Neural cell (in vitro differentiated cells): ENCODE measurements at regions not wholly inside any gene's neighbourhood (a gene's known extent, or its start where the extent isn't known, plus 50 kb on each side); places are given as distances from the start of the nearest gene placed in this dataset.
"Not testable (repeated sequence)": the region's sequence is repeated elsewhere in the genome, so short reads cannot be mapped to it uniquely, and the experiment has no call there.

ENCODE experiments used
- H2AFZ ChIP-seq: fragments of 200-600, 300-800 bp; sonication (generic), shearing (Covaris generic); 2 replicates; pipeline ENCODE4 v1.6.0; 2014; ENCODE audit warnings: low read depth, mild to moderate bottlenecking, antibody characterized with exemption, low read length, moderate library complexity
- H3F3A ChIP-seq: fragments of 200-600 bp; shearing (Covaris generic); 2 replicates; pipeline ENCODE4 v1.6.1; 2016; ENCODE audit warnings: mild to moderate bottlenecking, moderate library complexity, mixed read lengths, antibody characterized with exemption, low read length; ENCODE audit not compliant: insufficient read depth, poor library complexity, severe bottlenecking
- H3K27ac ChIP-seq: fragments of 200-600, 300-800 bp; sonication (generic), shearing (Covaris generic); 2 replicates; pipeline ENCODE4 v1.5.1; 2014; ENCODE audit warnings: mild to moderate bottlenecking, low read length, moderate library complexity
- H3K27me3 ChIP-seq: fragments of 300-800, 200-600 bp; sonication (generic), shearing (Covaris generic); 2 replicates; pipeline ENCODE4 v1.6.0; 2014; ENCODE audit warnings: mild to moderate bottlenecking, low read depth, low read length, moderate library complexity; ENCODE audit not compliant: insufficient read depth
- H3K36me3 ChIP-seq: fragments of 300-800, 200-600 bp; sonication (generic), shearing (Covaris generic); 2 replicates; pipeline ENCODE4 v1.5.1; 2014; ENCODE audit warnings: mild to moderate bottlenecking, antibody characterized with exemption, low read length, moderate library complexity; ENCODE audit not compliant: insufficient read depth
- H3K4me2 ChIP-seq: fragments of 300-800, 200-600 bp; sonication (generic), shearing (Covaris generic); 2 replicates; pipeline ENCODE4 v1.6.0; 2014; ENCODE audit warnings: mild to moderate bottlenecking, low read length
- H3K4me3 ChIP-seq: fragments of 300-800, 200-600 bp; sonication (generic), shearing (Covaris generic); 2 replicates; pipeline ENCODE4 v1.5.1; 2014; ENCODE audit warnings: mild to moderate bottlenecking, low read length, moderate library complexity
- H3K79me2 ChIP-seq: fragments of 200-600 bp; shearing (Covaris generic); replicated peaks from 2 replicates; pipeline ENCODE4 v1.6.0; 2014; ENCODE audit warnings: mild to moderate bottlenecking, low read length, moderate library complexity; ENCODE audit not compliant: insufficient read depth
- H3K9ac ChIP-seq: fragments of 300-800, 200-600 bp; sonication (generic), shearing (Covaris generic); 2 replicates; pipeline ENCODE4 v1.6.1; 2016; ENCODE audit warnings: mild to moderate bottlenecking, low read length, mixed read lengths
- H3K9me2 ChIP-seq: fragments of 200-600 bp; shearing (Covaris generic); 2 replicates; pipeline ENCODE4 v1.6.1; 2016; ENCODE audit warnings: mild to moderate bottlenecking, low read length, mixed read lengths; ENCODE audit not compliant: insufficient read depth
- H3K9me3 ChIP-seq: fragments of 200-600, 300-800 bp; sonication (generic), shearing (Covaris generic); 2 replicates; pipeline ENCODE4 v1.6.1; 2016; ENCODE audit warnings: mild to moderate bottlenecking, mixed run types, low read length, moderate library complexity, mixed read lengths
- H4K20me1 ChIP-seq: fragments of 200-600 bp; shearing (Covaris generic); 2 replicates; pipeline ENCODE4 v1.6.1; 2016; ENCODE audit warnings: mild to moderate bottlenecking, mixed run types; ENCODE audit not compliant: insufficient read depth
- CTCF ChIP-seq: fragments of 450-650 bp; IDR thresholded peaks from 2 replicates; pipeline ENCODE4 v1.5.1; 2014; ENCODE audit warnings: antibody characterized with exemption, mild to moderate bottlenecking, moderate library complexity; ENCODE audit not compliant: poor library complexity, severe bottlenecking
- EP300 ChIP-seq: fragments of 450-650 bp; conservative IDR thresholded peaks from 2 replicates; pipeline ENCODE4 v1.6.1; 2014; ENCODE audit warnings: antibody characterized with exemption, mild to moderate bottlenecking, moderate library complexity; ENCODE audit not compliant: poor library complexity, severe bottlenecking
- EZH2 ChIP-seq: fragments of 200-600, 300-800 bp; shearing (Covaris generic), sonication (generic); IDR thresholded peaks from 2 replicates; pipeline ENCODE4 v1.6.1; 2014; ENCODE audit warnings: antibody characterized with exemption, low read length, borderline replicate concordance, mild to moderate bottlenecking; ENCODE audit not compliant: insufficient read depth, poor library complexity, severe bottlenecking
- MXI1 ChIP-seq: fragments of 450-650 bp; conservative IDR thresholded peaks from 2 replicates; pipeline ENCODE4 v1.6.1; 2014; ENCODE audit warnings: antibody characterized with exemption, mild to moderate bottlenecking; ENCODE audit not compliant: poor library complexity, severe bottlenecking
- POLR2AphosphoS5 ChIP-seq: IDR thresholded peaks from 2 replicates; pipeline ENCODE4 v1.6.1; 2012
- RAD21 ChIP-seq: fragments of 450-650 bp; conservative IDR thresholded peaks from 2 replicates; pipeline ENCODE4 v1.6.1; 2014; ENCODE audit warnings: antibody characterized with exemption, mild to moderate bottlenecking, moderate library complexity
- REST ChIP-seq: IDR thresholded peaks from 2 replicates; pipeline ENCODE4 v1.6.1; 2012; ENCODE audit warnings: borderline replicate concordance
- SMC3 ChIP-seq: fragments of 450-650 bp; conservative IDR thresholded peaks from 2 replicates; pipeline ENCODE4 v1.6.1; 2014; ENCODE audit warnings: antibody characterized with exemption, mild to moderate bottlenecking, moderate library complexity; ENCODE audit not compliant: poor library complexity
- TAF1 ChIP-seq: IDR thresholded peaks from 2 replicates; pipeline ENCODE4 v1.6.1; 2012; ENCODE audit warnings: low read depth

- no peak overlapping the region for H3K4me2 ChIP-seq
- H3K36me3 ChIP-seq, result no peaks in the 10 kb centered on the region
- no peaks in the 10 kb centered on the region for H3K27me3 ChIP-seq
- no peak overlapping the region for H3K9ac ChIP-seq
- TF ChIP-seq RAD21, result no peak
- no peaks in the 10 kb centered on the region for H3F3A ChIP-seq
- H2AFZ ChIP-seq, result no peak overlapping the region
- H3K27ac ChIP-seq, result no peak overlapping the region
- H3K9me3 ChIP-seq, result no peaks in the 10 kb centered on the region
- H3K79me2 ChIP-seq, result no peaks in the 10 kb centered on the region
- H4K20me1 ChIP-seq, result no peaks in the 10 kb centered on the region
- H3K4me3 ChIP-seq, result no peak overlapping the region
- no peaks in the 10 kb centered on the region for H3K9me2 ChIP-seq
Measured at GRCh38 chr6:125640441-125641150, 108.8 kb upstream of the HEY2 start.

- not testable (repeated sequence) for H3F3A ChIP-seq, H3K36me3 ChIP-seq, H3K9me2 ChIP-seq, H3K4me2 ChIP-seq, H3K27ac ChIP-seq, H3K27me3 ChIP-seq, H4K20me1 ChIP-seq, H3K4me3 ChIP-seq, H2AFZ ChIP-seq, H3K79me2 ChIP-seq, H3K9me3 ChIP-seq, H3K9ac ChIP-seq
Measured at GRCh38 chr6:125643967-125644661, 105.3 kb upstream of the HEY2 start.

GRCh38 chr6:125647391-125647790 lies 102.0 kb upstream of the HEY2 start:
- Histone ChIP-seq H3F3A (no peaks in the 10 kb centered on the region), H3K9me3 (no peaks in the 10 kb centered on the region), H2AFZ (no peak overlapping the region), H3K36me3 (no peaks in the 10 kb centered on the region), H3K9me2 (no peaks in the 10 kb centered on the region), H3K4me2 (no peak overlapping the region), H3K27me3 (no peaks in the 10 kb centered on the region), H3K9ac (no peak overlapping the region), H3K27ac (no peak overlapping the region), H3K79me2 (no peaks in the 10 kb centered on the region), H3K4me3 (no peak overlapping the region), H4K20me1 (no peaks in the 10 kb centered on the region)
- TF ChIP-seq EP300 (no peak), MXI1 (no peak), REST (no peak), SMC3 (no peak), EZH2 (no peak), TAF1 (no peak), CTCF (no peak), POLR2AphosphoS5 (no peak), RAD21 (no peak)

- not testable (repeated sequence) for H3K4me2 ChIP-seq, H3K79me2 ChIP-seq, H3K27me3 ChIP-seq, H3K9me3 ChIP-seq, H3K27ac ChIP-seq, H3K36me3 ChIP-seq, H3K9ac ChIP-seq, H2AFZ ChIP-seq, H3K4me3 ChIP-seq, H4K20me1 ChIP-seq, H3K9me2 ChIP-seq, H3F3A ChIP-seq
Measured at GRCh38 chr6:125653752-125654151, 95.7 kb upstream of the HEY2 start.
